BJ (cell line): ENCODE measurements at regions not wholly inside any gene's neighbourhood (a gene's known extent, or its start where the extent isn't known, plus 50 kb on each side); places are given as distances from the start of the nearest gene placed in this dataset.
A peak's percentile ranks its signal among the peaks of the same experiment; 100 is the strongest.

Experiments used
- CTCF ChIA-PET: fragments of 350-600 bp; formaldehyde crosslinking; extraction: SDS; loops from one replicate; lab custom pipeline; 2021; ENCODE audit warnings: antibody characterized with exemption, inconsistent platforms; lab: Yijun Ruan, JAX
- POLR2A ChIA-PET: fragments of 300-600 bp; sonication (Branson Sonifier 250); formaldehyde crosslinking; extraction: SDS; loops from one replicate; lab custom pipeline; 2021; ENCODE audit warnings: antibody characterized with exemption; lab: Charles Lee
- DNase-seq: peaks from one replicate; pipeline ENCODE4 v3.0.0-alpha.2; 2011; ENCODE audit warnings: low read depth
- H3K27me3 ChIP-seq: 2 replicates; pipeline ENCODE4 v1.6.0; 2011; ENCODE audit warnings: low read length; ENCODE audit not compliant: control insufficient read depth, insufficient read depth
- H3K36me3 ChIP-seq: 2 replicates; pipeline ENCODE4 v1.5.1; 2011; ENCODE audit warnings: low read length; ENCODE audit not compliant: control insufficient read depth, insufficient read depth
- H3K4me3 ChIP-seq: 2 replicates; pipeline ENCODE4 v1.5.1; 2011; ENCODE audit warnings: low read depth, mild to moderate bottlenecking, control low read depth, low read length
- CTCF ChIP-seq: IDR thresholded peaks from 2 replicates; pipeline ENCODE4 v1.5.1; 2011; ENCODE audit warnings: low read depth, mild to moderate bottlenecking, control low read depth, inconsistent platforms, low read length, moderate library complexity; ENCODE audit not compliant: insufficient read depth

DNA sequence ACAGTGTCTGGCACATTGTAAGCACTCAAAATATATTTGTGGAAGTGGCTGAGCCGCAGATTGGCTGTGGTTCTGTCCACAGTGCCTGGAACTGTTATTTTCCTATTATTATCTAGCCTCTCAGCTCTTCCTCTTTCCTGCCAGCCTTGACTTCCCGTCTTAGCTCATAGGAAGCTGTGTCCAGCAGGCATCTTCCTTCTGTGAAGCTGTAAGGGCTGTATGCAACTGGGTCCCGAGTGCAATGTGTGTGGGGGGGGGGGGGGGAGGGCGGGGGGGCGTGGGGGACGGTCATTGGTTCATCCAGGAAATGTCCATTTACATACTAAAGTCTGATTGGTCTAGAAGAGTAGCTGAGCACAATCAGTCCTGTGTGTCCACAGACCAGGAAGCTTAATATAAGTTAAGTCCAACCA lies 210.7 kb downstream of the PDGFRA start:
- H3K4me3 ChIP-seq, result no peak overlapping the region
- H3K36me3 ChIP-seq, result no peaks in the 10 kb centered on the region
- CTCF ChIA-PET, result interaction anchor here (0.6 to 2.8 kb wide), 8 partner anchors 13 to 531 kb away, joined by 3 to 10 read pairs (median 6); no protein-coding TSS in a partner anchor
- no peak for DNase-seq
- POLR2A ChIA-PET, result no interaction called here
- no peak for TF ChIP-seq CTCF
- H3K27me3 ChIP-seq, result peaks cover 6% of the 10 kb centered on the region

DNA sequence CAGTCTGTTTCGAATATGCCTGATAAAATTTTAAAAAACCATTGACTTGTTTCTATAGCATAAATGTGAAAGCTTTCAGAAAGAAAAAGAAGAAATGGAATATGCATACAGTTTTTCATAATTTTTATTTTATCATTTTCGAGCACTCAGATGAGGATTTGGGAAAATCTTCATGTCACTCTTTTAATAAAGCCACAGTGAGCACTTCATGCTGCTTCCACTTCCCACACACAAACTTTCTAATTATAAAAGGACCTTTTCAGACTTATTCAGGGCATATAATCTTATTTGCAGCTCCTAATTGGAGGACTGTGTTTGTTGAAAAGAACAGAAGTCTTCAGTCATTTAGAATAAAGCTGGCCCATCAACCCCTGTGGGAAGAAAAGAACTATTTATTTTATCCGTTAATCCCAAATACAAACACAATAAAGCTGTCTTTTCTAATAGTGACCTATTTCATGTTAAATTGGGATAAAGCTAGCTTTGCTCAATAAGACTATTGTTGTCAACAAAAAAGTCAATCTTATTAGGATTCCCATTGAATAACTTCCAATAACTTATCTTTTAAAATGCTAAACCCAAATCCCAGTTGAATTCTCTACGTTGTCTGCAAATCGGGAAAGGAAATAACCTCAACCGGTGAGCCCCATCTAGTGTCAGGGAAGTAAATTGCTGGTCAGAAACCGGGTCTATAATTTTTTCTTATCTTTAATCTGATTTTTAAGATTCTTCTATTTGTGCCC lies 211.5 kb downstream of the PDGFRA start:
- Histone ChIP-seq H3K27me3 (peaks cover 4% of the 10 kb centered on the region; the same call in 1 of the 2 replicates), H3K36me3 (no peaks in the 10 kb centered on the region), H3K4me3 (no peak overlapping the region)
- no peak for DNase-seq
- CTCF ChIA-PET, result interaction anchor here (0.6 to 3.2 kb wide), 8 partner anchors 8 to 530 kb away, joined by 3 to 18 read pairs (median 6); no protein-coding TSS in a partner anchor
- POLR2A ChIA-PET, result no interaction called here
- peak; percentile 64 for TF ChIP-seq CTCF

DNA sequence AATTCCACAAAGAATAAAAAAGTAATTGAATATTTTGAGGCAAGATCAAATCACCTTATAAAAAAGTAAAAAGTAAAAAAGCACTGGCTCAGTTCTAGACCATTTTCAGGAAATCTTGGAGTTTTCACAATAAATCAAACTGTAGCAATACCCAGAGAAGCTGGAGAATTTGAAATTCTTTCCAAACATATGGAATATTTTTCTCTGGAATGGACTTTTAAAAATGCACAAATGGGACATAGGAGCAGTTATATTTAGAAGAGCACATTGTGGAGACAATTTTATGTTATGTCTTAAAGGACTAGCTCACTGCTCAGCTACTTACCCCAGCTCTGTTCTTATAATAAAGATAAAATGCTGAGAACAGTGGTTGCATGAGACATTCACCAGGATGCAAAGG lies 211.9 kb upstream of the KIT start:
- Histone ChIP-seq H3K27me3 (no peaks in the 10 kb centered on the region; the same call in 1 of the 2 replicates), H3K4me3 (no peak overlapping the region), H3K36me3 (no peaks in the 10 kb centered on the region)
- CTCF ChIA-PET, result interaction anchor here (0.6 to 1.5 kb wide), 3 partner anchors 12 to 1661 kb away, joined by 3 read pairs; no protein-coding TSS in a partner anchor
- no peak for DNase-seq
- POLR2A ChIA-PET, result no interaction called here
- TF ChIP-seq CTCF, result no peak

DNA sequence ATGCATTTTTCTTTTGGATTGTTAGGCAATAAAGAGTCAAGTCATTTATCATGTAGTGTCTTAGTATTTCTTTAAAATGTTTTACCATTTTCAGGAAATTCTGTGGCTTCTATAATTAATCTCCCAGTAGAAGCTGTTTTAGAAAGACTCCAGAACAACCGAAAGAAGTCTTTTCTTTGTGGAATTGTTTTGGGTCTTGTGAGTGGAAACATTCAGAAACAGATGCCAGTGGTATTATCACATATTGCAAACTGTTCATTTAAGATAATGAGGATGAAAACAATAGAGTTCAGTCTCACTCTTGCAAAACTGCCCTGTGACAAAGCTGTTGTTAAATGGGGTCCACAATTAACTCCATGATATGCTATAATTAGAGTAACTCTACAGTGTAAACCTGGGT lies 211.2 kb upstream of the KIT start:
- no peak for DNase-seq
- no peaks in the 10 kb centered on the region; the same call in 1 of the 2 replicates for H3K27me3 ChIP-seq
- H3K36me3 ChIP-seq, result no peaks in the 10 kb centered on the region
- CTCF ChIA-PET, result interaction anchor here (0.7 to 1.5 kb wide), 2 partner anchors 13 to 1660 kb away, joined by 3 read pairs; no protein-coding TSS in a partner anchor
- TF ChIP-seq CTCF, result no peak
- no peak overlapping the region for H3K4me3 ChIP-seq
- POLR2A ChIA-PET, result no interaction called here

- POLR2A ChIA-PET, result interaction anchor here (0.7 kb wide), 1 partner anchor 21 kb away, joined by 4 read pairs; no protein-coding TSS in a partner anchor
- CTCF ChIA-PET, result interaction anchor here (0.6 kb wide), 1 partner anchor 739 kb away, joined by 5 read pairs; no protein-coding TSS in a partner anchor
- Histone ChIP-seq H3K36me3 (no peaks in the 10 kb centered on the region), H3K4me3 (no peak overlapping the region), H3K27me3 (no peaks in the 10 kb centered on the region; the same call in 1 of the 2 replicates)
- TF ChIP-seq CTCF, result no peak
- no peak for DNase-seq
Observed at GRCh38 chr4:54447304-54447703, 210.5 kb upstream of the KIT start.
